NCI-H510A treated with DMSO at 0.1 percent for 48 hours (cell line): ENCODE measurements at regions not wholly inside any gene's neighbourhood (a gene's known extent, or its start where the extent isn't known, plus 50 kb on each side); places are given as distances from the start of the nearest gene placed in this dataset.
"Not testable (repeated sequence)": the region's sequence is repeated elsewhere in the genome, so short reads cannot be mapped to it uniquely, and the experiment has no call there.

ENCODE experiments used
- DNase-seq: peaks from one replicate; lab custom pipeline; 2025; lab: John Stamatoyannopoulos, UW

GRCh38 chr7:13713092-13713491, 276.4 kb downstream of the ETV1 start:
- DNase-seq = no peak

GRCh38 chr7:13715534-13715933, 273.9 kb downstream of the ETV1 start:
- DNase-seq = no peak

GRCh38 chr7:13717031-13717430, 272.4 kb downstream of the ETV1 start:
- DNase-seq = no peak

- DNase-seq = no peak
Observed at GRCh38 chr7:13724191-13724976, 265.1 kb downstream of the ETV1 start.

- no peak for DNase-seq
Observed at GRCh38 chr7:13724977-13725566, 264.4 kb downstream of the ETV1 start.

- DNase-seq = no peak
Observed at GRCh38 chr7:13725591-13725990, 263.9 kb downstream of the ETV1 start.

- no peak for DNase-seq
Observed at GRCh38 chr7:13727279-13727678, 262.2 kb downstream of the ETV1 start.

GRCh38 chr7:13727751-13728150, 261.7 kb downstream of the ETV1 start:
- DNase-seq = no peak

GRCh38 chr7:13728430-13728829, 261.0 kb downstream of the ETV1 start:
- not testable (repeated sequence) for DNase-seq

- DNase-seq = no peak
Observed at GRCh38 chr7:13731643-13732042, 257.8 kb downstream of the ETV1 start.

GRCh38 chr7:13737563-13737962, 251.9 kb downstream of the ETV1 start:
- DNase-seq = no peak

GRCh38 chr7:13742126-13742525, 247.3 kb downstream of the ETV1 start:
- no peak for DNase-seq

GRCh38 chr7:13742811-13743210, 246.7 kb downstream of the ETV1 start:
- peak; percentile 25 for DNase-seq

- DNase-seq = no peak
Observed at GRCh38 chr7:13743226-13743625, 246.2 kb downstream of the ETV1 start.

GRCh38 chr7:13745530-13745929, 243.9 kb downstream of the ETV1 start:
- DNase-seq = no peak

- no peak for DNase-seq
Observed at GRCh38 chr7:13748998-13749397, 240.5 kb downstream of the ETV1 start.

GRCh38 chr7:13749636-13750035, 239.8 kb downstream of the ETV1 start:
- DNase-seq = no peak

- DNase-seq = no peak
Observed at GRCh38 chr7:13751766-13752165, 237.7 kb downstream of the ETV1 start.

- DNase-seq = no peak
Observed at GRCh38 chr7:13757841-13758240, 231.6 kb downstream of the ETV1 start.

- not testable (repeated sequence) for DNase-seq
Observed at GRCh38 chr7:13765853-13766252, 223.6 kb downstream of the ETV1 start.

GRCh38 chr7:13770305-13770704, 219.2 kb downstream of the ETV1 start:
- no peak for DNase-seq

- no peak for DNase-seq
Observed at GRCh38 chr7:13774976-13775375, 214.5 kb downstream of the ETV1 start.

GRCh38 chr7:13777242-13777641, 212.2 kb downstream of the ETV1 start:
- no peak for DNase-seq

- no peak for DNase-seq
Observed at GRCh38 chr7:13778967-13779366, 210.5 kb downstream of the ETV1 start.
